T-helper 2 cell (primary cell): ENCODE measurements at regions not wholly inside any gene's neighbourhood (a gene's known extent, or its start where the extent isn't known, plus 50 kb on each side); places are given as distances from the start of the nearest gene placed in this dataset.

Experiments used
- DNase-seq, 5 experiments: peaks; one replicate each; pipeline versions ENCODE4 v3.0.0 to v3.0.0-alpha.2; 2012 to 2022

DNA sequence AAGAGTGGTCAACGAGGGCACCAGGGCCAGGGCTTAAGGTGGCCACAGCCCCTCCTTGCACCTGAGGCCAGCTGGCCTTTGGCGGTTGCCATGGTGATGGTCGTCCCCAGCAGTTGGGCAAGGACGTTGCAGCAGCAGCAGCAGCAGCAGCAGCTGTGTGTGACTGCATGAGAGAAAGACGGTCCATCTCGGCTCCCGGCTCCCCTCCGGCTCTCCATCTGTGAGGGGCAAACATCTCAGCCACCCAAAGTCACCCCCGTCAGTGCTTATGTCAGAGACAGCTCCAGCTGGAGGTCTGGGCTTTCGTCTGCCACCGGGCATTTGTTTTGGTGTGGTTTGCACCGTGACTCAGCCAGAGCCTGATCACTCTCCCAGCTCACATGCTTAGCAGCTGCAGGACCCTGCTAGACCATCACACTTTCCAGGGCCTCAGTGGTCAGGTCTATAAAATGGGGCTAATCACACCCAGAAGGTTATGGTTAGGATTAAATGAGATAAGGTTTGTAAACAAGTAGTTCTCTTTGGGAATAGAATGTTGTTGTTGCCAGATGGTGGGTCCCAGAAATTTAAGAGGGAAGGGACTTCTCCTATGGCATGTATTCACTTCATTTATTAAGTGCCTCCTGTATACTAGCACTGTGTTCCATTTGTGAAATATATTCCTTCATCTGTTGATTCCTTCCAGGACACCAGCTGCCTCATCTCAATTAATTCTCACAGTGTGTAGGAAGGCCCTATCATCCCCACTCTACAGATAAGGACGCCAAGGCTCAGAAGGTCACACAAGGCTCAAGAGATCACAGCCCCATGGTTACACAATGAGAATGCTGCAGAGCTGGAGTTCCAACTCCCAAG lies 212.6 kb upstream of the LHX5 start:
- DNase-seq, result no peak

DNA sequence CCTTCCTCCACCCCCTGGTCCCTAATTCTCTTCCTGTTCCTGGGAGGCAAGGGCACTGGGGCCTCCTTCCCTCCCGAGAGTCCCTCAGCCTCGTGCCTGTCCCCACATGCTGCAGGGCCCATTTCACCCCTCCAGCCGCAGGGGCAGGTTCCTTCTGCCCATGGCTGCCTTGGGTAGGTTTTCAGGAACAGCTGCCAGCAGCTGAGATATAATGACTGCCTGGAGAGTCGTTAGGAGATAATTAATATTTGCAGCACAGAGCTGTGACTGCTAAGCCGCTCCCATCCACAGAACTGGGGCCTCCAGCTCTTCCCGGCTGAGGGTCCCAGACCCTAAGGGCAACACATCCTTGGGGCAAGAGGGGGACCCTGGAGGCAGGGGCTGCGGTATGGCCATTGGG lies 211.9 kb upstream of the LHX5 start:
- DNase-seq, result no peak

DNA sequence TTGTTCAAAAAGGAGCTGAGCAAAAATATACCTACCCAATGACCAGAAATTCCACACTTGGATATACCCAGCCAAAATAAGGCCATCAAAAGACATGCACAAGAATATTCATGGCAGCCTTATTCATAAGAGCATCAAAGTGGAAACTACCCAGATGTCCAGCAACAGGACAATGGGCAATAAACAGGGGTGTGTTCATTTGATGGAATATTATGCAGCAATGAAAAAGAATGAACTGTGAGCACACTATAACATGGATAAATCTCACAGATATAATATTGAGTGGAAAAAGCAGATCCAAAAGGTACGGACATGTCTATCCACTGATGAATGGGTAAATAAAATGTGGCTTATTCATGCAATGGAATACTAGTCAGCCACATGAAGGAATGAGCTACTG lies 209.2 kb upstream of the LHX5 start:
- DNase-seq, result no peak

DNA sequence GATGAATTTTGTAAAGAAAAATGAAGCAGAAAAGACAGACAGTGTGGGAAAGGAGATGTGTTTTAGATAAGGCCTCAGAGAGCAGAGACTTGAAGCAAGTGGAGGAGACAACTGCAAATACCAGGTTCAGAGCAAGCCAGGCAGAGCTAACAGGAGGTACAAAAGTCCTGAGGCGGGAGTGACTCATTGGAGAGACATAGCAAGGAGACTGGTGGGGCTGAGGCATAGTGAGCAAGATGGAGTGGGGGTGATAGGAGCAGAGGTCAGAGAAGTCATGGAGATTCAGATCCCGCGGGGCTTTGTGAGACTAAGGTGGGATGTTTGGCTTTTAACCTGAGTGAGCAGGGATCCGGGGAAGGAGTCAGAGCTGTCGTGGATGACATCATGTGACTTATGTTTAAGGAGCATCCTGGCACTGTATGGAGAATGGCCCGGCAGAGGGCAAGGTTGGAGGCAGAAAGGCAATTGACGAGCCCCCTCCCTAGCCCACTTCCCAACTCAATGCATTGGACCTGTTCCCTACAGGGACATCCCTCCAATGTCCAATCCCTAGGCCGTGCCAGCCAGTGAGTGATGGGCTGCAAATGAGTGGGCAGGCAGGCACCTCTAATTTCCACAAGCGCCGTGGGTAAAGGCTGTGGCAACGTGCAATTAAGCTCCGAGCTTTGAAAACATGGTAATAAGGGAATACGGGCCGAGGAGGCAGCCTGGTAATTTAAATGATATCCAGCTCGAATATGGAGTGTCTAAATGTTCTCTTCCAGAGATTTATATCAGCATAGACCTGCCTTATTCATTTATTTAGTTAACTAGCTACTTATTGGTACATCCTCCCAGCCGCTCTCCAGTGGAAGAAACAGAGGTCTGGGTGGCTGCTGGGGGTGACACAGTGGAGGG lies 206.8 kb upstream of the LHX5 start:
- DNase-seq, result no peak

DNA sequence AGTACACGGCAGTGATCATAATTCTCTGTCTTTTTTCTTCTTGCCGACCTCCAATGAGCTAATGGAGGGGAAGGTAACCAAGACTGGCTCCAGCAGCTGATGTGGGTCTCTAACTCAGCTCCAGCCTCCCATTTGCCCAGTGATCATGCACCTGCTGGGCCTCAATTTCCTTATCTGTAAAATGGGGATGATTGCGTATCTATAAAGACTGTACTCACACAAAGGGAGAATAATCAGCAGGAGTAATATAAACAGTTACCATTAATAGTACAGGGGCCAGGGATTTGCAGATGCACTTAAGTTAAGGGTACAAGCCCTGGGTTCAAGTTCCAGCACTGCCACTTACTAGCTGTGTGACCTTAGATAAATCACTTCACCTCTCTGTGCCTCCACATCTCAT lies 204.9 kb upstream of the LHX5 start:
- DNase-seq, result no peak

DNA sequence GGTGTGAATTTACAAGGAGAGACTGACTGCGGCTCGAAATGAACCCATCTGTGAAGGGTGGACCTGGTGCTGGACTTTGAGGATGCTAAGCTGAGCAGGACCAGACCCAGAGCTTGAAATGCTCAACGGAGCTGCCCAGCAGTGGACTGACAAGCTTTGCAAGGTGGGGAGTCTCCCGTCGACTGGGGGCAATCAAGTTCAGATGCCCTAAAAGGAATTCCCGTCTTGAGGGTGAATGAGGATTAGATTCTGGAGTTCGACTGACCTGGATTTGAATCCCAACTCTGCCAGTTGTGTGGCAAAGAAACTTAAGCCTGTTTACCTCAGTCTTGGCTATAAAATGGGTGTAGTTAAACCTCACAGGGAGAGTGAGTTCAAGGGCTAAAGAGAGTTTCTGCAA lies 204.4 kb upstream of the LHX5 start:
- no peak for DNase-seq

DNA sequence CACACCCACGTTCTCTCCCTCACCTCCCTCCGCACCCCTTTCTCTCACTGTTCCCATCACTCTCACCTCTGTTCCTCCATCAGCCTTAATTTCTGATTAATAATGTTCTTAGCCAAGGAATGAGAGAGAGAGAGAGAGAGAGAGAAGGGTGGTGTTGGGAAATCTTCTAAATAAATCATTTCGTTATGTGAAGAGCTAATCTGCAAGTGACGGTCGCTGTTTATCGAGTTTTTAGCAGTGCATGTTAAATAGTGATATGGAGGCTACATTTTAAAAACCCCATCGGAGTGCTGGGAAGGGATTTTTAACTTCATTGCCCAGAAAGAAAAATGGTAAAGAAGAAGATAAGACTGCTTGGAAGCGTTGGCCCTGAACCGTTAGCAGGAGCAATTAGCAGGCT lies 203.3 kb upstream of the LHX5 start:
- no peak for DNase-seq

DNA sequence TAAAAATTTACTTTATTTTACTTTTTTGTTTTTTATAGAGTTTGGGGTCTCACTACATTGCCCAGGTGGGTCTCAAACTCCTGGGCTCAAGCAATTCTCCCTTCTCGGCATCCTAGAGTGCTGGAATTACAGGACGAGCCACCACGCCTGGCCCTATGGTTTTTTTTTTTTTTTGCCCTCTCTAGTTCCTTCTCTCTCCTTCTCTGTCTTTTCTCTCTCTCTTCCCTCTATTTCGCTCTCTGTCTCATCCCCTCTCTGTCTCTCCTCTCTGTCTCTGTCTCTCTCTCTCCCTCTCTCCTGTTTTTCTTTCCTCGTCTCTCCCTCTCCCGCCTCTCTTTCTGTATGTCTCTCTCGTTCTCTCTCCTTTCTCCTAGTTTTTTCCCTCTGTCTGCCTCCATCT lies 202.6 kb upstream of the LHX5 start:
- DNase-seq, result no peak

DNA sequence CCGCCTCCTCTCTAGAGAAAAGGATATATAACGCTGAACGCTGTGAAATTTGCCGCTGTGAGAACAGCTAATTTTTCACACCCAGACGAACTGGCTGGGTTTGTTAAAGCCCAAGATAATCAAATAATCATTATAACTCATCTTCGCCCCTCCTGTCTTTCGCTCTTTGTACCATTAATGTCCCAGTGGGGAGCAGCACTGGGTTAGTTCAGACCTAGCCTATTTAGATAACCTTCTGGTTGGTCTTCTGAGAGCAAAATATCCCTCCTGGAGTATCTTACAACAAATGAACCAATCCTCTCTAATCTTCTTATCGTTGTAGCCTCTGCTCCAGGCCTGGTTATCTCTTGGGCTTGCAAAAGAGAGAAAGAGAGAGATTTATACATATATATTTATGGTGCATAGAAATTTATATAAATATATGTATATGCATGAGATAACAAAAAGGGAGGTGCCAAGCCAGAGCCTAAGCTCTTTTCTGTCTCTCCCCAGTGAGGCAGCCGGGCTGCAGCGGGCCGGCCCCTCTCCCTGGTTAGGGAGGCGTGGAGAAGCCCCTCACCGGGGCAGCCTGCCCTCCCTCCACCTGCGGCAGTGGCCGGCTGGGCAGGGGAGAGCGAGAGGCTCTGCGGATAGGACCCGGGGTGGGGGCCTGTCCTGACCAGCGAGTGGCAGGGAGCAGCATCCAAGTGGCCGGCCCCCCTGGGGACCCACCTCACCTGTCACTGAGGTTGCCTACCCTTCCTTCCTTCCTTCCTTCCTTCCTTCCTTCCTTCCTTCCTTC lies 202.0 kb upstream of the LHX5 start:
- no peak for DNase-seq

DNA sequence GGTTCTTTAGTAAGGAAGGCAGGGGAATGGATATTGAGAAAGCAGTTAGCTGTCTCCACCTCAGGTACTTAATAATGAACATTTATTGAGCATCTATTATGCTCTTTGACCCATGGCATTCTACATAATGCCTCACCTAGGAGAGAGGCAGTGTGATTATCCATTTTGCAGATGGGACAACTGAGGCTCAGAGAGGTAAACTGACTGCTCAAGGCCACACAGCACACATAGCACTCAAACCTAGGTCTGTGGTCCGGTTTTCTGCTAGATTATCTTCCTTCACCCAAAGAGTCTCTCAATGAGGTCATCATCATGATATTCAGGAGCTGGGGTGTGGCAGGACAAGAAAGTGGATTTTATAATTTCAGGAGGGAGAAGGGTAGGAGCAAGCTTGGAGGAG lies 199.1 kb upstream of the LHX5 start:
- no peak for DNase-seq

DNA sequence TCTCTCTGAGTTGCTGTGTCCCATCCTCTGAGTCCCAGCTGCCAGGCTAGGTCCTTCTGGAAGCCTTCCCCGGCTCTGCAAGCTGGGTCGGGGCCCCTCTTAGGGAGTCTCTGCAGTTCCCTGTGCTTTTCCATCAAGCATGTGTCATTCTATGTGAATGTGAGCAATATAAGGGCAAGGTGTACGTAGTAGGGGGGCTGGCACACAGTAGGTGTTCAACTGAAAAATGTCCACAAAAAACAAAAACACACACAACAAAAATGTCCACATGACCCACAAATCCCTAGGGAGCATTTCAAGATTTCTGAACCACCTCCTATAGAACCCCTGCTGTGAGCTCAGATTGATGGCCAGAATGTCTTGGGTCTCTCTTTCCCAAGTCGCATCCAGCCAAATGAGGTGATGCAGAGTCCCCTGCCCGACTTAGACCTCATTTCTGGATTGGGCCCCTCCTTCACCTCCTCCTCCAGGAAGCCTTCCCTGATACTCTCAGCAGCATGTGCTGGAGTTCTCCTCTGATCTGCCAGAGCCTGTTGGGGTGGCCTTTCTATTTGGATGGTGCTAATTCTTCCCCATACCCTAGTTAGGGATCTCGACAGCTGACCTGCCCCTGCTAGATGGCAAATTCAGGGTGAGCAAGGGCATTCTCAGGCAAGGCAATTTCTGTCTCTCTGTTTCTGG lies 196.1 kb upstream of the LHX5 start:
- DNase-seq, result no peak

DNA sequence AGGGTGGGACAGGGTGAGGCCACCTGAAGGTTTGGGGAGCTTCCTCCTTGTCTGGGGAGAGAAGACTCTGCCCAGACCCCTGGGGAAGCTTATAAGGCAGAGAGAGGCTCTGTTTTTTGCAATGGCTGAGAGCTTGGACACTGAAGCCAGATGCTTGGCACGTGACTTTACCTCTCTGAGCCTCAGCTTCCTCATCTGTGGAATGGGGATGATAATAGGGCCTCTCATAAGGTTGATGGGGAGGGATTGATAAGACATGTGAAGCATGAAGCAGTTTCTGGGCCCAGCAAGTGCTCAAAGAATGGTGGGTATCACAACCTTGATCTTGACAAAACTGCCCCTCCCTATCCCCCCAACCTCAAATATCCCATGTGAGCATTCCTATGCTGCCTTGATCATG lies 195.4 kb upstream of the LHX5 start:
- no peak for DNase-seq

DNA sequence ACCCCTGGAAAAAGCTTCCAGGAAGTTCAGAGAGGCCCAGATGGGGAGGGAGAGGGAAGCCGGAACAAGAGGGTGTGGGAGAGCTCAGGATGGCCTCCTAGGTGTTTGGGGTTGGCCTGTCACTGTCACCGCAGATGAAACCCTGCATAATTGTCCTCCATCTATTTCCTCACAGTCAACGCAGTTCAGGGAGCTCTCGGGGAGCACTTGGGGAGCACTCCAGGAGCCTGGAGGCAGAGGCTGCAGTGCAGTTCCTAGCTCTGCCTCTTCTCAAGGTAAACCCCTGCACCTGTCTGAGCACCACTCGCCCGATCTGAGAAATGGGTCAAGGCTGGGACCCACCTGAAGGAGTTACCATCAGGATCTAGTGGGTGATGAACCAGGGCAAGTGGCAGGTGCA lies 194.6 kb upstream of the LHX5 start:
- no peak for DNase-seq

DNA sequence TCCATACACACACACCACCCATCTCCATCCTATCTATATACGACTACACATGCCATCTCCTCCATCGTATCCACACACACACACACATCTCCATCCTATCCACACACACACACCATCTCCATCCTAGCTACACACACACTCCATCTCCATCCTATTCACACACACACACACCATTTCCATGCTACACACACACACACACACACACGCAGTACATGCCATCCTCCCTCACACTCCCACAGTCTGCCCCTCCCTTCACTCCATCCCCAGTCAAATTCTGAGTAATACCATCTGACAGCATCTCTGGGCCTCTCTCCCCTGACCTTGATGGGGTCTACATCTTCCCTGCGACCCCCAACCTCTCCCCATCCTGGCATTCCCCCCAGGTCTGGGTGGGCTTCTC lies 193.8 kb upstream of the LHX5 start:
- no peak for DNase-seq

DNA sequence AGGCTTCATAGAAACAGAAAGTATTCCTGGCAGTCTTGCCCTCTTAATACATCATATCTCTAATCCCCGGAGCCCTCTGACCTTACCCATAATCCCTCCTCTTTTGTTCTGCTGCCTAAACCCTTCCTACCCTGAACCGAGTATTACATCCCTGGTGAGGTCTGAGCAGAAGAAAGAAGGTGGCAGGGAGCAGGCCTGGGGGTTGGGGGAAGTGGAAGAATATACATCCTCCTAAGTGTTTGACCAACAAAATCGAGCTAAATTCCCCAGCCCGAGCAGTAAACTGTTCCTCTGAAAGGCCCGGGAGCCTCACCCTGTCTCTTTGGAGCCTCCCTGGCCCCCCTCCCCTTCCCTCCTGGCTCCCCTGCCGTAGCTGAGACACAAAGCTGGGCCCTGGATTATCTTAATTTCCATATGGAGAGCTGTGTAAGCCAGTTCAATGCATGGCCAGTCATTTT lies 192.6 kb upstream of the LHX5 start:
- DNase-seq, result no peak

DNA sequence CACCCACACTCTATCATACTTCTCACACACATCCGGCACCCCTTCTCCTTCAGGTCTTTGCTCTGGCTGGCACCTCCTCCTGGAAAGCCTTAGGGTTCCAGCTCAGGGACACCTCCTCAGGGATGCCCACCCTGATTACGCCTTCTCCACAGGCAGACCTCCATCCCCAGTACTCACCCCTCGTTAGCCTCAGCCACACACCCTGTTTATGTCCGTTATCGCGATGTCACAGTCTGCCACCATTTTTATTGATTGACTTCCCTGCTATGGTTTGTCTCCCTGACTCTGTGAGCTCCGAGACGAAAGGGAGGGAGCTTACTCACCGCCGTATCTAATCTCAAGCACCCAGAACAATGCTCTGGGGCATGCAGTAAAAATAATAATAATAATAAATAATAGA lies 191.7 kb upstream of the LHX5 start:
- DNase-seq, result no peak

DNA sequence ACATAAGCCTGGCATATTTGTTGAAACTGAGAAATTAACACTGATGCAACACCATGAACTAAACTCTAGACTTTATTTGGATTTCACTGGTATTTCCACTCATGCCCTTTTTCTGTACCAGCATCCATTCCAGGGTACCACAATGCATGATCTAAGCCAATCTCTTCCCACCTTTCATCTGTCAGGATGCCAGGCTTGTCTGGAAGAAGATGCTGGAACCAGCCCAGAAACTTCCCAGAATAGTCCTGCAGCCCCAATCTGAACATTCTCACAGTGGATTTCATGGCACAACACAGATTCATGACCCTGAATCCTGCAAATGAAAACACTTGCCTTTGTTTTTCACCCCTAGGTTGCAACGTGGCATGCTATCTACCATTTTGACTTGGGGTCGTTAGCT lies 189.3 kb upstream of the LHX5 start:
- DNase-seq, result no peak

DNA sequence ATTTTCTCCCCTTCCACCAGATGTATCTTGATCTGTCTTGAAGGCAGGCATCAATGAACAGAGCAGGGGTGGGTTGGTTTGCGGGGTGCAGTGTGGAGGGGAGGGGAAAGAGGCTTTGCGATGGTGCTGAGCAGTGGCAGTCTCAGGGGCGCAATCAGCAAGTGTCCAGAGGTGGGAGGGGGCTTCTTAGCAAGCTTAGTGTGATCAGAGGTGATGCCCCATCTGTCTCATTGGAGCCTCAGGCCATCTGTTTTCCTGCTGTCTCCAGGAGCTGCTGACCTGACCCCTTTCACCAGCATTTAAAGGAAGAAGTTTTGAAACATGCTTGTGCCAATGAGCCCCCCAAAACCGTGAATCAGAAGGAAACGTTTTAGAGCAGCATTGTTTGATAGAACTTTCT lies 187.7 kb upstream of the LHX5 start:
- no peak for DNase-seq

DNA sequence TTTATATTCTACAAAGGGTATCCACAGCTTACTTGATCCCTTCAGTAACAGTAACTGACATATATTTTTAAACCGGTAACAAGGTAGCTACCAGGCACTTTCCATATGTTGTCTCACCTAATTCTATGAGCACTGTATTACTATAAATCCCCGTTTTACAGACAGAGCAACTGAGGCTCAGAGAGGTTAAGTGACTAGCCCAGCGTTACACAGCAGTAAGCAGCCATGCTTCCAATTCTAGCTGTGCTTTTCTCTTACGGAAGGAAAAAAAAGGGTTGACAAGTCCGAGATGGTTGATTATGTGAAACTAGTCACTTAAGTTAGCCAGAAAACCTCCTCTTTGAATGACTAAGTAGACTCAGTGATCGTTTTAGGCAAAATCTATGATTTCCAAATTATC lies 187.3 kb upstream of the LHX5 start:
- no peak for DNase-seq

DNA sequence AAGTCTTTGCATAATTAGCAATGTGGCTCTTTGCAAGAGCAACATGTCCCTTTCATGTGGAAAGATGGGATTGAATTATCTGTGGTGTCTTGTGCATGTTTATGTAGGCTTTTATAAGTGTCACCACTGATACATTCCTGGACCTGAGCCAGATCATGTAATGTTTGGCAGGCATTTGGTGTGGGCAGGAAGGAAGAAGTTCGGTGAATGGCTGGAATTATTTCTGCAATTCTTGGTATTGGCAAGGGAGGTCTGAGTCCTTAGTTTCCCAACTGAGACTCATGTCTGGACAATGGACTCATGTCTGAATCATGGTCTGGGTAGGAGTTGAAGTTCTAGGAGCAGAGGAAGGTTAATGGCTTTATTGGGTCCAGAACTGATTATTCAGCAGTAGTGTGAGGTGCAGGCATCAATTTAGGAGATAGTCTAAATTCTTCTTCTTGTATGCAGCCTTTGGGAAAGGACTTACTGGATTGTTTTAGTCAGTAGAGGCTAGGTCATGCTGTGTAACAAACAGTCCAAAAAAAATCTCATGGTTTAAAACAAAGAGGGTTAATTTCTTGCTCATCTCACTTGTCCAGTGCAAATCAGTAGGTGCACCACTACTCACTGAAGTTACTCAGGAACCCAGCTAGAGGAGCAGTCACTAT lies 186.5 kb upstream of the LHX5 start:
- DNase-seq, result no peak

DNA sequence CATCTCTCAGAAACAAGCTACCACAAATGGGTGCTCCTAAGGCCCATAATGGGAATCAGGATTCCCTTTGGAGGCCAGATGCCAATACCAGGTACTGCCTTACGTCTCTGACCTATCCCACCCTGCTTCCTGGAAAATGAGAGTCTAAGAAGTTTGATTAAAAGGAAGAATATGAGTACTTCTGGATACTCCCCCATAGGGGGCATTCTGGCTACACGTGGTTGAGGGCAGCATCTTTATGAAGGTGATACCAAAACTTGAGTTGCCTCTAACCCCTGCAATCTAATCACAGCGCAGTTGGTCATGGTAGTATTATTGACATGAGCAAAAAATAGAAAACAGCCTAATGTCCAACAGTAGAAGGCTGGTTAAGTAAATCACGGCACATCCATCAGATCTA lies 184.2 kb upstream of the LHX5 start:
- no peak for DNase-seq

DNA sequence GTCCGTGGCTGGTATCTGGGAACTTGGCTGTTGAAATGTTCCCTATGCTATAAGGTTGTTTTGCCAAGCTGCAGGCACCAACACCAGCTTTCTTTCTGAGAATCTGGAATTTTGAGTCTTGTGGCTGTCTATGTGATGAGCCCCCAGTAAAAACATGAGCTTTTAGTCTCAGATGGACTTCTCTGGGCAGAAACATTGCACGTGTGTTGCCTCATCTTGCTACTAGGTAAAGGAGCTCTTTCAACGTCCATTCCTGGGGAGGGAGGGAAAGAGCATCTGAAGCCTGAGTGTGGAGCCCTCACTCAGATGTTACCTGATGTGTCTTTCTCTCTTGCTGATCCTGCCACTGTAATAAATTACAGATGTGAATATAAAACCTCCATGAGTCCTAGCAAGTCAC lies 183.8 kb upstream of the LHX5 start:
- DNase-seq, result no peak
